Right ventricle myocardium inferior (tissue), 1 donor: ENCODE measurements at regions not wholly inside any gene's neighbourhood (a gene's known extent, or its start where the extent isn't known, plus 50 kb on each side); places are given as distances from the start of the nearest gene placed in this dataset.

Experiments
- ATAC-seq: fragments of 200-7000 bp; cut with Tn5 transposase; one replicate; pipeline ENCODE4 v1.9.1; 2020; ENCODE audit warnings: mild to moderate bottlenecking, moderate library complexity
- DNase-seq: peaks from one replicate; pipeline ENCODE4 v3.0.0; 2021; ENCODE audit errors: missing footprints
- intact Hi-C: fragments of 100-400 bp; cut with DNase I; formaldehyde crosslinking; loops from one replicate; pipeline ENCODE4 v1.11.0; 2022
- donor health status: DM: no; HTN: yes; CAD: no; lungs with severe emphysema.

DNA sequence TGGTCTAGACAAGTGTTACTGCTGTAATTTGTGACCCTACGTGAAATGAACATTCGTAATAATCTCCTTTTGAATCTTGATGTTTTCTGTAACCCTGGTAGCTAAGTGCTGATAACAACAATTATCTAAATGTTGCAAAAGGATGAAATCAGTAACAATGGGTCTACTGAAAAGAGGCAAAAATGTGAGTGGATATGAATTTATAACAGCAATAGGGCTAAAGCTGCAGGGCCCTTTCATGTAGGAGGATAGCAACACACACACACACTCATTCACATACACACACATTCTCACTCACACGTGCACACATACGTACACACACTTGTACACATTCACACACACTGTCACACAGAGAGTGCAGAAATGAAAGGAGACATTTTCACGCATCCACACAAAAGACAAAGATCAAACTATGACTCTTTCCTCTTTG lies 200.8 kb upstream of the NEBL start:
- DNase-seq (no peak), ATAC-seq (no peak)
- intact Hi-C loops: no loop called here

DNA sequence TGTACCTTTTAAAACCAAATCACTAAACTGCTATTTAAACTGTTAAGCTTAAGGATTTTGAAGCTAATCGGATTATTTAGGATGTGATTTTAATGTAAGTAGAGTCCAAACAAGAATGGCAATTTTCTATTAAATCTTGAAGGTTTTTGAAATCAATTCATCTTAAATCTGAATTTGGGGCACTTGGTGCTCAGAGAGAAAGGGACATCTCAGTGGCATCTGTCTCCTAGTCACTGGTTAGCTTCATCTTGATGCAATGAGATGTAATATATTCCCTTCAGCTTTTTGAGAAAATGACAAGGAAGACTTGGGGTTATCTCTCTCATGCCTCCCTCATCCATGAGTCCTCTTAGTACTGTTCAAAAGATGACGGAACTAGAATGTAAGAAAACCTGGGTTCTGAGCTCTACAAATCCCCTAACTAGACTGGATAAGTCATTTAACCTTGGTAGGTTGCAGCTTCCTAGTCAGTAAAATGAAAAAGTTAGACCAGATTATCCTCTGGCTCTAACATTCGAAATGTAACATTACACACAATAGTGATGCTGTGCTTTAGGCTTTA lies 198.5 kb upstream of the NEBL start:
- no peak for DNase-seq
- intact Hi-C loops: no loop called here
- ATAC-seq: no peak

DNA sequence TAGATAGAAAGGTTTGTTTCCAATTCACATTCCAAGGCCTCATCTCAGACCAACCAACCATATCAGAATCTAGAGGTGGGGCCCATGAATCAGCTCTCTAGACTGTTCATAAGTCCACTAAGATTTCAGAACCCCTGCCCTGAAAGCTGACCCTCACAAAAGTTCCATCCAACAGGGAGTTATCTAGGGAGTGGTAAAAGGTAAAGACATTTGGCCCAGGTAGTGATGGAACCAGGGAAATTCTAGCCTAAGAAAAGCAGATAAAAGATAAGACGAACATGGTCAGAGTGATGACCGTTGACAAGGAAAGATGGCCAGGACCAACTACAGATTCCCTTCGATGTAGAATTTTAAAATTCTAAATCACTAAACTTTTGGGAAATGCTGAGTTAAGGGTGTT lies 198.0 kb upstream of the NEBL start:
- ATAC-seq: no peak
- intact Hi-C loops: no loop called here
- DNase-seq: no peak

DNA sequence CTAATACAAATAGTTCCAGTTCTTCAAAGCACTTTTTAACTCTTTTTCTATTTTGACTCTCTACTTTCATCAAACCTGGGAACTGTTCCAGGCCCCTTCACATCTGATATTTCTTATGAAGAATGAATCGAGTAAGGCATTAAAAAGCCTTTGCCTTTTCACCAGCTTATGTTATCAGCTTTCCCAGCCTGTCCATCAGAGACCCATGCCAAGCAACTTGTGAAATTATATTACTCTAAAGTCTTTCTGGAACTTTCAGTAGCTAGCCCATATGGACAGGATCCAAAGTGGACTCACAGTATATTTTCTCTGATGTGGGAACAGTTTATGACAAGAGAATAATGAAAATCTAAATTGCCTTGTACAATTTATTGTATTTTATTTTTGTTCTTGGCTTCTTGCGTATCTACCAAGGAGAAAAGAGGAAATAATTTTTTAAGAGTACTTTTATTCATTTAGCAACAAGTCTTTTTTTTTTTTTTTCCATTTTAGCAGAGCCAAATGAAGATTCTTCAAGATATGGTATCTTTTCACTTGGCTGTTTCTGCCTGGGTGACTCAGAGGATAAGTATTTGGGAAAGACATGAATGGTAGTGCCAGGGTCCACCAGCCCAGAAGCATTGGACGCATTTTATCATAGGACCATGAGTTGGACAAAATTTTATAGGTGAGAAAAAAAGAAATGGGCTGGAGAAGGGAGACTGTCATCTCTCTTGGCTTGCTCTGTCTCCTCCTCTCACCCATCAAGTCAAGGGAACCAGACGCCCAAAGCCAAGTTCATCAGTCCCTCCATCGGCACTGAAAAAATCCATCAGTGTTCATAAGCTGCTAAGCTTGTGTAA lies 195.8 kb upstream of the NEBL start:
- intact Hi-C loops: no loop called here
- DNase-seq (no peak), ATAC-seq (no peak)

- ATAC-seq (no peak), DNase-seq (no peak)
- intact Hi-C loops: no loop called here
Measured at GRCh38 chr10:21090609-21091082, 193.5 kb upstream of the NEBL start.

DNA sequence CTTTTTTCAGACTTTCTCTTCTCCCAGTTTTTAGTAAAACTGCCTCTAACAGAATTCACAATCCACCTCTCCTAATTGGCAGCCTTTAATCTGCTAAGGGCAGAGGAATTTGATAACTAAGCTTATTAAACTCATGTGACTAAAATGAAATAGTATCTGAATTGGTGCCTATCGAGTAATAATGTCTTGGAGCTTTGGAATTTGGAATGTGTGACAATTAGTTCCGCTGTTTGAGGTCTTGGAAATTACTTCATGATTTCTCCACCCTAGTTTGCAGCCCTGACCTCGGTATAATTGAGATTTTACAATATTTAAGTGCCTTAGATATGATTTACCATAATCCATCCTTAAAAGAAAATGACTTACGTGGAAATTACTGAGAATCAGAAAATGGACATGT lies 190.4 kb upstream of the NEBL start:
- no peak for ATAC-seq
- intact Hi-C loops: loop anchor here (10.0 kb wide), 1 partner anchor 647 kb away; no protein-coding TSS in a partner anchor
- DNase-seq: no peak

- no peak for DNase-seq
- intact Hi-C loops: loop anchor here (10.0 kb wide), 1 partner anchor 650 kb away; no protein-coding TSS in a partner anchor
- ATAC-seq: no peak
Measured at GRCh38 chr10:21084700-21085099, 187.6 kb upstream of the NEBL start.

DNA sequence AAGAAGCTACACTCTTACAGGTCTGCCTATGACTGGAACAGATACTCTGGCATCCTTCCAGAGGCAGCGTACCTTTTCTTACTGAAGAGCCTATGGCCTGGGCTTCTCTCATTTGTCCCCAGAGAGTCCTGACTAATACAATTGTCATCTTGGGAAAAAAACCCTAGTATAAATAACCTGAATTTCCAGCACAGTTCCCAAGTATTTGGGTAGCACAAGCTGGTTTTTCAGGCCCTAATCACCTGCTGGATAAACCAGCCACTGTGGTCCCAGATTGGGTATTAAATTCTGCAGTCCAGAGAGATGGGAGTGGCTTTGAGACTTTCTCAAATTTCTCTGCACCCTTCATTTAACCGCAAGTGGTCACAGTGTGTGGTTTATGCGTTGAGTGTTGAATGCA lies 186.8 kb upstream of the NEBL start:
- ATAC-seq (no peak), DNase-seq (no peak)
- intact Hi-C loops: loop anchor here (10.0 kb wide), 1 partner anchor 651 kb away; no protein-coding TSS in a partner anchor

- intact Hi-C loops: loop anchor here (10.0 kb wide), 1 partner anchor 653 kb away; no protein-coding TSS in a partner anchor
- DNase-seq (no peak), ATAC-seq (no peak)
Measured at GRCh38 chr10:21082206-21082605, 185.1 kb upstream of the NEBL start.

DNA sequence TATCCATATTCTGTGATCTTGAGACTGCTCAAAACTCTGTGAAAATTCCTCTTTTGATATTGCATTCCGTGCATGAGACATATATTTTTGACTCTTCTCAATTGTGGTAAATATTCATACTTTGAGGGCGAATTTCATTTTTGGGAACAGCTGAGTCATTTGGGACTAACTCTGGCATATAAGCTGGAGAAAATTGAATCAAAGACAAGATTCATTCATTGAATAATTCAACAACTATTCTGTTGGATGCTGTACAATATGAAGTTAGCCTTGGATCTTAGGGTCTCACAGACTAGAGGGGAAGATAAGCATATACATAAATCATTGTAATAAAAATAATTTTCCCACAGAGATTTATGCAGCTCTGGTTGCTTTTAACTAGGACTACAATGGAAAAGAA lies 183.2 kb upstream of the NEBL start:
- ATAC-seq (no peak), DNase-seq (no peak)
- intact Hi-C loops: loop anchor here (10.0 kb wide), 1 partner anchor 655 kb away; no protein-coding TSS in a partner anchor

GRCh38 chr10:21079330-21079658 lies 182.2 kb upstream of the NEBL start:
- ATAC-seq: no peak
- DNase-seq: no peak
- intact Hi-C loops: loop anchor here (10.0 kb wide), 1 partner anchor 416 kb away; no protein-coding TSS in a partner anchor

GRCh38 chr10:21078410-21079329 lies 181.6 kb upstream of the NEBL start:
- ATAC-seq (peak; percentile 78), DNase-seq (no peak)
- intact Hi-C loops: loop anchor here (1.0 to 10.0 kb wide), 2 partner anchors 192 to 416 kb away; no protein-coding TSS in a partner anchor

- DNase-seq: no peak
- ATAC-seq: peak; percentile 92
- intact Hi-C loops: loop anchor here (1.0 to 10.0 kb wide), 2 partner anchors 193 to 417 kb away; no protein-coding TSS in a partner anchor
Measured at GRCh38 chr10:21077681-21078080, 180.6 kb upstream of the NEBL start.

- intact Hi-C loops: loop anchor here (10.0 kb wide), 1 partner anchor 418 kb away; no protein-coding TSS in a partner anchor
- ATAC-seq (no peak), DNase-seq (no peak)
Measured at GRCh38 chr10:21076381-21076780, 179.3 kb upstream of the NEBL start.

DNA sequence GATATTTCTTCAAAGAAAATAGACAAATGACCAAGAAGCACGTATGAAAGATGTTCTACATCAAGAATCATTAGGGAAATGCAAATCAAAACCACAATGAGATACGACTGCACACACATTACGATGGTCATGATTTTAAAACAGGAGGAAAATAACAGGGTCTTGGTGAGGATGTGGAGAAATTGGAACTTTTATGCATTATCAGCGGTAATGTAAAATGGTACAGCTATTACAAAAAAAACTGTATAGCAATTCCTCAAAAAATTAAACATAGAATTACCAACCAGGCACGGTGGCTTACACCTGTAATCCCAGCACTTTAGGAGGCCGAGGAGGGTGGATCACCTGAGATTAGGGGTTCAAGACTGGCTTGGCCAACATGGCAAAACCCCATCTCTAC lies 178.8 kb upstream of the NEBL start:
- ATAC-seq (no peak), DNase-seq (no peak)
- intact Hi-C loops: loop anchor here (10.0 kb wide), 1 partner anchor 419 kb away; no protein-coding TSS in a partner anchor

DNA sequence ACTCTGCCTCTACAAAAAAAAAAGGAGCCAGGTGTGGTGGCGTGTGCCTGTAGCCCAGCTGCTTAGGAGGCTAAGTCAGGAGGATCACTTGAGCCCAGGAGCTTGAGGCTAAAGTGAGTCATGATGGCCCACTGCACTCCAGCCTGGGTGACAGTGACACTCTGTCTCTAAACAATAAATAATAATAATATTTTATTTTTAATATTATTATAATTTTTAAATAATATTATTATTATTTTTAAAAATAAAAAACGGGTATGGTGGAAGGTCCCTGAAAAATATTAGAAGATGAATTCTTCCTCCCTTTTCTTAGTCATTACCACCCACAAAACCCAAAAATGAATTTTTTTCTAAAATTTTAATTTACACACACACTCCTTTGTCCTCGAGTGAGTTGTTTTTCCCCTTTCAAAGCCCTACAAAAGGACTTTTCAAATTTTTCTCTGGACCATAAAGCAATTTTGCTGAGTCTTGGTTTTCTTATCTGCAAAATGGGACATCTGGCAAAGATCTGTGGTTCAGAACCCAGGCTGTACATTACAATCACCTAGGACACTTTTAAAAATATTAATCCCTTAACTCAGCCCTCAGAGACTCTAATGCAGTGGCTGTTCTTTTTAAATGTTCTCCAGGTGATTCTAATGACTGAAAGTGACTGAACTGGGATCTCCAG lies 174.0 kb upstream of the NEBL start:
- intact Hi-C loops: loop anchor here (10.0 kb wide), 1 partner anchor 424 kb away; no protein-coding TSS in a partner anchor
- no peak for ATAC-seq
- no peak for DNase-seq

GRCh38 chr10:21069929-21070700 lies 173.0 kb upstream of the NEBL start:
- DNase-seq (no peak), ATAC-seq (peak; percentile 57)
- intact Hi-C loops: loop anchor here (2.0 to 10.0 kb wide), 2 partner anchors 173 to 425 kb away; partner anchors contain the start of gene NEBL
